ENCODE measurements at regions not wholly inside any gene's neighbourhood (a gene's known extent, or its start where the extent isn't known, plus 50 kb on each side); places are given as distances from the start of the nearest gene placed in this dataset.

DNA sequence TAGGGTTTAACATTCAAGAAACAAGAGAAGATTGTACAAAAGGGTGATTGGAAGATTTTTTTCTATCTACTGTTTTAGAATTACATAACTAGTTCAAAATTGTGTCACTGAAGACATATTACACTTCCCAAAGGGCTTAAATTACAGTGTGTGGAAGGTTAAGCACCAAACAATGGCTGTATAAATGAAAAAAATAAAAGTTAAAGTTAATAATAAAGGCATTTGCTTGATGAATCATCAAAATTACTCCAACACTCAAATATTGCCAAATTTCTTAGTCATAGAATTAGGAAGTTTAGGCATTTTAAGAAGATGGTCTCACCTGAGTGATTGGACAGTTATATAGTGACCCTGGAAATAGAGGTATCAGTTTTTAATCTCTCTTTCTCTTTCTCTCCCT, 227.6 kb upstream of the CARD18 start:
- no peak overlapping the region for H3K9ac ChIP-seq (ENCODE audit: low read length)
- H2AFZ ChIP-seq (ENCODE audit: low read depth, low read length): no peak overlapping the region
- TF ChIP-seq EZH2 (IDR thresholded peaks at IDR 0.05; ENCODE audit: borderline replicate concordance, insufficient read depth, low read length, poor library complexity, severe bottlenecking): no peak

DNA sequence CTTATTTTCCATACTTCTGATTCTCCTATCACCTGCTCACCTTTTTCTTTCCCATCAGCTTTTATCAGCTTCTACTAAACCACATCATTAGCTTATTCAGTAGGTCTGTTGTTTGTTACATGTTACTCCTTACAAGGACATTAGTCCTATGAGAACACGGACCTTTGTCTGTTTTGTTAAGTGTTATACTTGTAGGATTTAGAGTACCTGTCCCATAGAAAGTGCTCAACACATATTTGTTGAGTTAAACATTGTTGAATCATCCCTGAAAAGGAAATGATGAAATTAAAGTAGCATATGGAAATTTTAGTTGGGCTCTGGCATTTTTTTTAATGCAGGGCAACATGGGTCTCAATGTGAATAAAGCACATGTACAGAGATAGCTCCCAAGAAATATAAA, 222.1 kb upstream of the CARD18 start:
- no peak overlapping the region for H3K4me3 ChIP-seq (ENCODE audit: low read length)
- H3K36me3 ChIP-seq (ENCODE audit: insufficient read depth, low read length): no peaks in the 10 kb centered on the region
- no peak overlapping the region for H2AFZ ChIP-seq (ENCODE audit: low read depth, low read length)
- no peaks in the 10 kb centered on the region for H3K27me3 ChIP-seq (ENCODE audit: insufficient read depth, low read depth, low read length)
- no peak for TF ChIP-seq POLR2AphosphoS5 (IDR thresholded peaks at IDR 0.05)
- TF ChIP-seq RAD21 (conservative IDR thresholded peaks at IDR 0.05): no peak
- TF ChIP-seq EZH2 (IDR thresholded peaks at IDR 0.05; ENCODE audit: borderline replicate concordance, insufficient read depth, low read length, poor library complexity, severe bottlenecking): no peak
- no peaks in the 10 kb centered on the region for H3F3A ChIP-seq (ENCODE audit: insufficient read depth, low read length, poor library complexity, severe bottlenecking)
- no peak overlapping the region for H3K4me2 ChIP-seq (ENCODE audit: low read length)
- no peak overlapping the region for H3K9ac ChIP-seq (ENCODE audit: low read length)
- no peaks in the 10 kb centered on the region for H4K20me1 ChIP-seq (ENCODE audit: insufficient read depth)
- no peak overlapping the region for H3K27ac ChIP-seq (ENCODE audit: low read length)
- H3K9me2 ChIP-seq (ENCODE audit: insufficient read depth, low read length): no peaks in the 10 kb centered on the region
- H3K79me2 ChIP-seq (replicated peaks; ENCODE audit: insufficient read depth, low read length): no peaks in the 10 kb centered on the region
- H3K9me3 ChIP-seq (ENCODE audit: low read length): no peaks in the 10 kb centered on the region

More for the DNA sequence above, 227.6 kb upstream of the CARD18 start:
- Histone ChIP-seq H3K27me3 (ENCODE audit: insufficient read depth, low read depth, low read length) (no peaks in the 10 kb centered on the region), H3K4me2 (ENCODE audit: low read length) (no peak overlapping the region), H3F3A (ENCODE audit: insufficient read depth, low read length, poor library complexity, severe bottlenecking) (no peaks in the 10 kb centered on the region), H3K9me3 (ENCODE audit: low read length) (no peaks in the 10 kb centered on the region), H3K79me2 (replicated peaks; ENCODE audit: insufficient read depth, low read length) (no peaks in the 10 kb centered on the region), H3K27ac (ENCODE audit: low read length) (no peak overlapping the region), H3K36me3 (ENCODE audit: insufficient read depth, low read length) (no peaks in the 10 kb centered on the region), H3K4me3 (ENCODE audit: low read length) (no peak overlapping the region), H3K9me2 (ENCODE audit: insufficient read depth, low read length) (no peaks in the 10 kb centered on the region), H4K20me1 (ENCODE audit: insufficient read depth) (no peaks in the 10 kb centered on the region)

DNA sequence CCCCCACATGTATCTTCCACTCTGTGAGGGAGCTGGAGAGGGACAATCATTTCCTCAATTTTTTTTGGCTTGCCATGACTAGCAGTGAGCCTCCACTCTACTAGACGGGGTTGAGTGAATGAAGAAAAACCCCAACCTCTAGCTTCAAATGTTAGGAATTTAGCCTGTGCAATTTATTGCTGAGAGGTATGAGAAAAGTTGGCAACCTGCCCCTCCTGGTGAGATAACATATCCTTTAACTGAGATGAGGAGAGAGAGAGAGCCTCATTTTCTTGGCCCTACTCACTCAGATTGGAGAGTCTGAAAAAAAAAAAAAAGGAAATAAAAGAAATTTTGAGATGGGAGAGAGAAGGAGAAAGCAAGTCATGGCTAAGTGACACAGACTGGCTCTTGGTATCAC, 218.2 kb upstream of the CARD18 start:
- H3K27ac ChIP-seq (ENCODE audit: low read length): no peak overlapping the region
- H3K27me3 ChIP-seq (ENCODE audit: insufficient read depth, low read depth, low read length): no peaks in the 10 kb centered on the region
- no peak overlapping the region for H3K4me2 ChIP-seq (ENCODE audit: low read length)
- H2AFZ ChIP-seq (ENCODE audit: low read depth, low read length): no peak overlapping the region
- H4K20me1 ChIP-seq (ENCODE audit: insufficient read depth): no peaks in the 10 kb centered on the region
- H3K9me2 ChIP-seq (ENCODE audit: insufficient read depth, low read length): no peaks in the 10 kb centered on the region
- H3K9me3 ChIP-seq (ENCODE audit: low read length): no peaks in the 10 kb centered on the region
- no peak overlapping the region for H3K9ac ChIP-seq (ENCODE audit: low read length)
- no peak for TF ChIP-seq MXI1 (conservative IDR thresholded peaks at IDR 0.05; ENCODE audit: poor library complexity, severe bottlenecking)
- TF ChIP-seq, protein P1, sequence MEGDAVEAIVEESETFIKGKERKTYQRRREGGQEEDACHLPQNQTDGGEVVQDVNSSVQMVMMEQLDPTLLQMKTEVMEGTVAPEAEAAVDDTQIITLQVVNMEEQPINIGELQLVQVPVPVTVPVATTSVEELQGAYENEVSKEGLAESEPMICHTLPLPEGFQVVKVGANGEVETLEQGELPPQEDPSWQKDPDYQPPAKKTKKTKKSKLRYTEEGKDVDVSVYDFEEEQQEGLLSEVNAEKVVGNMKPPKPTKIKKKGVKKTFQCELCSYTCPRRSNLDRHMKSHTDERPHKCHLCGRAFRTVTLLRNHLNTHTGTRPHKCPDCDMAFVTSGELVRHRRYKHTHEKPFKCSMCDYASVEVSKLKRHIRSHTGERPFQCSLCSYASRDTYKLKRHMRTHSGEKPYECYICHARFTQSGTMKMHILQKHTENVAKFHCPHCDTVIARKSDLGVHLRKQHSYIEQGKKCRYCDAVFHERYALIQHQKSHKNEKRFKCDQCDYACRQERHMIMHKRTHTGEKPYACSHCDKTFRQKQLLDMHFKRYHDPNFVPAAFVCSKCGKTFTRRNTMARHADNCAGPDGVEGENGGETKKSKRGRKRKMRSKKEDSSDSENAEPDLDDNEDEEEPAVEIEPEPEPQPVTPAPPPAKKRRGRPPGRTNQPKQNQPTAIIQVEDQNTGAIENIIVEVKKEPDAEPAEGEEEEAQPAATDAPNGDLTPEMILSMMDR (IDR thresholded peaks at IDR 0.05; ENCODE audit: poor library complexity, severe bottlenecking): no peak
- TF ChIP-seq EP300 (conservative IDR thresholded peaks at IDR 0.05; ENCODE audit: poor library complexity, severe bottlenecking): no peak
- no peak for TF ChIP-seq SMC3 (conservative IDR thresholded peaks at IDR 0.05; ENCODE audit: poor library complexity)
- TF ChIP-seq, protein P2, sequence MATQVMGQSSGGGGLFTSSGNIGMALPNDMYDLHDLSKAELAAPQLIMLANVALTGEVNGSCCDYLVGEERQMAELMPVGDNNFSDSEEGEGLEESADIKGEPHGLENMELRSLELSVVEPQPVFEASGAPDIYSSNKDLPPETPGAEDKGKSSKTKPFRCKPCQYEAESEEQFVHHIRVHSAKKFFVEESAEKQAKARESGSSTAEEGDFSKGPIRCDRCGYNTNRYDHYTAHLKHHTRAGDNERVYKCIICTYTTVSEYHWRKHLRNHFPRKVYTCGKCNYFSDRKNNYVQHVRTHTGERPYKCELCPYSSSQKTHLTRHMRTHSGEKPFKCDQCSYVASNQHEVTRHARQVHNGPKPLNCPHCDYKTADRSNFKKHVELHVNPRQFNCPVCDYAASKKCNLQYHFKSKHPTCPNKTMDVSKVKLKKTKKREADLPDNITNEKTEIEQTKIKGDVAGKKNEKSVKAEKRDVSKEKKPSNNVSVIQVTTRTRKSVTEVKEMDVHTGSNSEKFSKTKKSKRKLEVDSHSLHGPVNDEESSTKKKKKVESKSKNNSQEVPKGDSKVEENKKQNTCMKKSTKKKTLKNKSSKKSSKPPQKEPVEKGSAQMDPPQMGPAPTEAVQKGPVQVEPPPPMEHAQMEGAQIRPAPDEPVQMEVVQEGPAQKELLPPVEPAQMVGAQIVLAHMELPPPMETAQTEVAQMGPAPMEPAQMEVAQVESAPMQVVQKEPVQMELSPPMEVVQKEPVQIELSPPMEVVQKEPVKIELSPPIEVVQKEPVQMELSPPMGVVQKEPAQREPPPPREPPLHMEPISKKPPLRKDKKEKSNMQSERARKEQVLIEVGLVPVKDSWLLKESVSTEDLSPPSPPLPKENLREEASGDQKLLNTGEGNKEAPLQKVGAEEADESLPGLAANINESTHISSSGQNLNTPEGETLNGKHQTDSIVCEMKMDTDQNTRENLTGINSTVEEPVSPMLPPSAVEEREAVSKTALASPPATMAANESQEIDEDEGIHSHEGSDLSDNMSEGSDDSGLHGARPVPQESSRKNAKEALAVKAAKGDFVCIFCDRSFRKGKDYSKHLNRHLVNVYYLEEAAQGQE (IDR thresholded peaks at IDR 0.05; ENCODE audit: borderline replicate concordance): no peak
- no peak for TF ChIP-seq POLR2AphosphoS5 (IDR thresholded peaks at IDR 0.05)
- no peak for TF ChIP-seq RAD21 (conservative IDR thresholded peaks at IDR 0.05)
- TF ChIP-seq TAF1 (IDR thresholded peaks at IDR 0.05; ENCODE audit: low read depth): no peak
- no peak for TF ChIP-seq EZH2 (IDR thresholded peaks at IDR 0.05; ENCODE audit: borderline replicate concordance, insufficient read depth, low read length, poor library complexity, severe bottlenecking)
- H3K36me3 ChIP-seq (ENCODE audit: insufficient read depth, low read length): no peaks in the 10 kb centered on the region
- H3F3A ChIP-seq (ENCODE audit: insufficient read depth, low read length, poor library complexity, severe bottlenecking): no peaks in the 10 kb centered on the region
- H3K79me2 ChIP-seq (replicated peaks; ENCODE audit: insufficient read depth, low read length): no peaks in the 10 kb centered on the region
- H3K4me3 ChIP-seq (ENCODE audit: low read length): no peak overlapping the region
